Ascending aorta (tissue), 2 donors: ENCODE measurements at regions not wholly inside any gene's neighbourhood (a gene's known extent, or its start where the extent isn't known, plus 50 kb on each side); places are given as distances from the start of the nearest gene placed in this dataset.

ENCODE experiments used
- DNase-seq, 2 donors: peaks; one replicate each; pipeline ENCODE4 v3.0.0-alpha.2; 2019; ENCODE audit warnings: low spot score in 2 of 2
- H3K27ac ChIP-seq, 2 donors: fragments of 200-600 bp; sonication (generic); one replicate each; pipeline ENCODE4 v1.5.1; 2016 to 2017; ENCODE audit warnings: mild to moderate bottlenecking in 1 of 2
- H3K27me3 ChIP-seq: fragments of 200-600 bp; sonication (generic); one replicate; pipeline ENCODE4 v1.5.1; 2017
- H3K36me3 ChIP-seq, 2 donors: fragments of 200-600 bp; sonication (generic); one replicate each; pipeline ENCODE4 v1.5.1; 2016
- H3K4me1 ChIP-seq, 2 donors: fragments of 200-600 bp; sonication (generic); one replicate each; pipeline ENCODE4 v1.5.1; 2016 to 2017; ENCODE audit warnings: mild to moderate bottlenecking in 1 of 2
- H3K4me3 ChIP-seq, 2 donors: fragments of 200-600 bp; sonication (generic); one replicate each; pipeline ENCODE4 v1.5.1; 2016 to 2017; ENCODE audit warnings: mild to moderate bottlenecking in 1 of 2
- H3K9me3 ChIP-seq, 2 donors: fragments of 200-600 bp; sonication (generic); one replicate each; pipeline ENCODE4 v1.5.1; 2016
- CTCF ChIP-seq, 3 experiments: fragments of 200-600 bp in 2 of 3; fragments of 450-650 bp in 1 of 3; sonication (generic) in 2 of 3; IDR thresholded peaks; one replicate each; pipeline ENCODE4 v1.5.1; 2016 to 2019; ENCODE audit warnings: antibody characterized with exemption in 3 of 3, mild to moderate bottlenecking in 1 of 3, moderate library complexity in 1 of 3
- intact Hi-C: fragments of 100-400 bp; cut with DNase I; formaldehyde crosslinking; loops from one replicate; pipeline ENCODE4 v1.15.1; 2023

DNA sequence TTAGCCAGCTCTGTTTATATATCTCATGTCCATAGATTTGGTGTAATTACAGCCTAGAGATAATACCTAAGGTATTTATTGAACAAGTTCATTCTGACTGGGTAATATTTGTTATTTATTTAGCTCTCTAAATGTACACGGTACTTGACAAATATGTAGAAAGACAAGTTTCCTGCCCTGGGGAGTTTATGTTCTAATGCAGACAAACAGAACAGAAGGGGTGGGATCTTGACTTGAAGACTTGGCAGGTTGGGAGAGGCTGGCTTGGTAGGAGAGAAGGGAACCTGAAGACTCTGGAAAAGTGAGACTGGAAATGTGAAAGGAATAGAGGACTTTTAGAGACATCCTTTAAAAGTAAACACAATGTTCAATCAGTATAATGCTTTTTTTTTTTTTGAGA is 97.7 kb upstream of the CDK6 start:
- H3K36me3 ChIP-seq = no peaks in the 10 kb centered on the region
- H3K4me1 ChIP-seq = no peaks in the 10 kb centered on the region
- intact Hi-C loops = no loop called here
- no peak for DNase-seq
- TF ChIP-seq CTCF (IDR thresholded peaks at IDR 0.05) = no peak
- peaks cover 0 to 11% of the 10 kb centered on the region in 2 donors for H3K9me3 ChIP-seq
- H3K4me3 ChIP-seq = no peak overlapping the region
- H3K27ac ChIP-seq = no peak overlapping the region
- no peaks in the 10 kb centered on the region for H3K27me3 ChIP-seq

DNA sequence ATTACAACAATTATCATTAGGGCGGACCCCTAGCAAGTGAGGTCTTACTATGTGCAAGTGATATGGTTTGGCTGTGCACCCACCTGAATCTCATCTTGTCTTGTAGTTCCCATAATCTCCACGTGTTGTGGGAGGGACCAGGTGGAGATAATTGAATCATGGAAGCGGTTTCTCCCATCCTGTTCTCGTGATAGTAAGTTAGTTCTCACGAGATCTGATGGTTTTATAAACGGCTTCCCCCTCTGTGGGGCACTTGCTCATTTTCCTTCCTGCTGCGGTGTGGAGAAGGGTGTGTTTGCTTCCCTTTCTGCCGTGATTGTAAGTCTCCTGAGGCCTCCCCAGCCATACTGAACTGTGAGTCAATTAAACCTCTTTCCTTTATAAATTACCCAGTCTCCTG is 96.1 kb upstream of the CDK6 start:
- Histone ChIP-seq H3K27ac (no peak overlapping the region), H3K9me3 (peaks cover 0 to 11% of the 10 kb centered on the region in 2 donors), H3K27me3 (no peaks in the 10 kb centered on the region), H3K4me1 (no peaks in the 10 kb centered on the region), H3K4me3 (no peak overlapping the region), H3K36me3 (no peaks in the 10 kb centered on the region)
- no peak for DNase-seq
- intact Hi-C loops = no loop called here
- TF ChIP-seq CTCF (IDR thresholded peaks at IDR 0.05) = no peak

- intact Hi-C loops = no loop called here
- H3K27me3 ChIP-seq = no peaks in the 10 kb centered on the region
- no peaks in the 10 kb centered on the region for H3K4me1 ChIP-seq
- no peak for TF ChIP-seq CTCF (IDR thresholded peaks at IDR 0.05)
- H3K27ac ChIP-seq = no peak overlapping the region
- no peak overlapping the region for H3K4me3 ChIP-seq
- peaks cover 0 to 11% of the 10 kb centered on the region in 2 donors for H3K9me3 ChIP-seq
- no peak for DNase-seq
- no peaks in the 10 kb centered on the region for H3K36me3 ChIP-seq
These were observed 94.0 kb upstream of the CDK6 start for GRCh38 chr7:92930404-92930803.

DNA sequence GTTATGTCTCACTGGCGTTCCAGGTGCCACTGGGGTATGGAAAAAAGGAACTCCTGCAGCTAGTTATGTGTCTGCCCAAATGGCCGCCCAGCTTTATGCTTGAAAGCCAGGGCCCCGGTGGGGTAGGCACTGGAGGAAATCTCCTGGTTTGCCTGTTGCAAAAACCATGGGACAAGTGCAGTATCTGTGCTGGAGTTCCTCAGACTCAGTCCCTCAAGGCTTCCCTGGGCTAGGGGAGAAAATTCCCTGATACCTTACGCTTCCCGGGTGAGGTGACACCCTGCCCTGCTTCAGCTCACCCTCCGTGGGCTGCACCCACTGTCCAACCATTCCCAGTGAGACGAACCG is 90.3 kb upstream of the CDK6 start:
- Histone ChIP-seq H3K36me3 (no peaks in the 10 kb centered on the region), H3K27me3 (no peaks in the 10 kb centered on the region), H3K9me3 (peaks cover 0 to 11% of the 10 kb centered on the region in 2 donors), H3K4me1 (no peaks in the 10 kb centered on the region), H3K27ac (no peak overlapping the region), H3K4me3 (no peak overlapping the region)
- intact Hi-C loops = no loop called here
- TF ChIP-seq CTCF (IDR thresholded peaks at IDR 0.05) = no peak
- no peak for DNase-seq

GRCh38 chr7:92925876-92926696 is 89.7 kb upstream of the CDK6 start:
- H3K9me3 ChIP-seq = peaks cover 0 to 8% of the 10 kb centered on the region in 2 donors
- no peak overlapping the region for H3K27ac ChIP-seq
- no peaks in the 10 kb centered on the region for H3K27me3 ChIP-seq
- H3K4me1 ChIP-seq = no peaks in the 10 kb centered on the region
- H3K36me3 ChIP-seq = no peaks in the 10 kb centered on the region
- intact Hi-C loops = no loop called here
- TF ChIP-seq CTCF (IDR thresholded peaks at IDR 0.05) = no peak
- no peak overlapping the region for H3K4me3 ChIP-seq
- DNase-seq = no peak
